Kasumi-1 (cell line): ENCODE measurements at regions not wholly inside any gene's neighbourhood (a gene's known extent, or its start where the extent isn't known, plus 50 kb on each side); places are given as distances from the start of the nearest gene placed in this dataset.

Source experiments
- DNase-seq, 2 experiments: peaks; one replicate each; lab custom pipeline; 2025; lab: John Stamatoyannopoulos, UW

GRCh38 chr12:108078428-108078827 is 50.7 kb upstream of the WSCD2 start:
- no peak for DNase-seq
